GM18511 (cell line): ENCODE measurements at regions not wholly inside any gene's neighbourhood (a gene's known extent, or its start where the extent isn't known, plus 50 kb on each side); places are given as distances from the start of the nearest gene placed in this dataset.
"Not testable (repeated sequence)": the region's sequence is repeated elsewhere in the genome, so short reads cannot be mapped to it uniquely, and the experiment has no call there.

Experiments
- ATAC-seq: cut with Tn5 transposase; IDR thresholded peaks from one replicate; pipeline ENCODE4 v1.9.1; 2021; ENCODE audit warnings: mild to moderate bottlenecking, moderate library complexity; ENCODE audit not compliant: unreplicated experiment

- ATAC-seq = not testable (repeated sequence)
Measured at GRCh38 chr2:97312426-97312825, 199.5 kb downstream of the ANKRD36 start.

GRCh38 chr2:97305426-97305825, 192.5 kb downstream of the ANKRD36 start:
- not testable (repeated sequence) for ATAC-seq

GRCh38 chr2:97302881-97303280, 189.9 kb downstream of the ANKRD36 start:
- not testable (repeated sequence) for ATAC-seq

- not testable (repeated sequence) for ATAC-seq
Measured at GRCh38 chr2:97301771-97302170, 188.8 kb downstream of the ANKRD36 start.
